SU-DHL-6 (cell line): ENCODE measurements at regions not wholly inside any gene's neighbourhood (a gene's known extent, or its start where the extent isn't known, plus 50 kb on each side); places are given as distances from the start of the nearest gene placed in this dataset.

ENCODE experiments used
- H2AFZ ChIP-seq: fragments of 200-600 bp; sonication (generic); 2 replicates; pipeline ENCODE4 v1.6.1; 2014; ENCODE audit warnings: low read depth, mild to moderate bottlenecking, moderate library complexity, mixed read lengths, antibody characterized with exemption, low read length; ENCODE audit not compliant: severe bottlenecking
- H3F3A ChIP-seq: fragments of 200-600 bp; shearing (Covaris generic); 2 replicates; pipeline ENCODE4 v1.6.0; 2016; ENCODE audit warnings: antibody characterized with exemption, mild to moderate bottlenecking; ENCODE audit not compliant: insufficient read depth
- H3K27ac ChIP-seq: fragments of 200-600 bp; sonication (generic); 2 replicates; pipeline ENCODE4 v1.5.1; 2016; ENCODE audit warnings: low read depth, mild to moderate bottlenecking, low read length, moderate library complexity, mixed read lengths
- H3K27me3 ChIP-seq: fragments of 200-600 bp; sonication (generic), shearing (Covaris generic); 2 replicates; pipeline ENCODE4 v1.6.0; 2014; ENCODE audit warnings: mild to moderate bottlenecking, low read length
- H3K36me3 ChIP-seq: fragments of 200-600 bp; sonication (generic); 2 replicates; pipeline ENCODE4 v1.6.1; 2014; ENCODE audit warnings: mild to moderate bottlenecking, low read length, mixed read lengths
- H3K4me2 ChIP-seq: fragments of 300-600, 200-600 bp; shearing (Covaris generic), sonication (generic); 2 replicates; pipeline ENCODE4 v1.6.0; 2014; ENCODE audit warnings: low read length, low read depth, mild to moderate bottlenecking; ENCODE audit not compliant: poor library complexity, severe bottlenecking
- H3K4me3 ChIP-seq: fragments of 200-600 bp; sonication (generic); 2 replicates; pipeline ENCODE4 v1.5.1; 2014; ENCODE audit warnings: antibody characterized with exemption, low read length, mild to moderate bottlenecking, mixed read lengths; ENCODE audit not compliant: insufficient read depth, poor library complexity, severe bottlenecking
- H3K79me2 ChIP-seq: fragments of 200-600 bp; sonication (generic); 2 replicates; pipeline ENCODE4 v1.6.1; 2014; ENCODE audit warnings: mild to moderate bottlenecking, low read length, moderate library complexity; ENCODE audit not compliant: insufficient read depth
- H3K9ac ChIP-seq: fragments of 200-600 bp; sonication (generic); 2 replicates; pipeline ENCODE4 v1.7.0; 2014; ENCODE audit warnings: mild to moderate bottlenecking, low read length
- H3K9me2 ChIP-seq: fragments of 200-600 bp; sonication (generic); replicated peaks from 2 replicates; pipeline ENCODE4 v1.6.1; 2014; ENCODE audit warnings: low read length; ENCODE audit not compliant: insufficient read depth
- H3K9me3 ChIP-seq: fragments of 200-600 bp; sonication (generic); 2 replicates; pipeline ENCODE4 v1.6.1; 2014; ENCODE audit warnings: low read length, mixed read lengths; ENCODE audit not compliant: insufficient read depth
- H4K20me1 ChIP-seq: fragments of 200-600 bp; sonication (generic); 2 replicates; pipeline ENCODE4 v1.6.1; 2014; ENCODE audit warnings: low read depth, mild to moderate bottlenecking, antibody characterized with exemption, low read length, moderate library complexity, mixed read lengths
- CTCF ChIP-seq: fragments of 200-600 bp; sonication (generic); IDR thresholded peaks from one replicate; pipeline ENCODE4 v1.5.1; 2017; ENCODE audit warnings: antibody characterized with exemption, mild to moderate bottlenecking, low read length, moderate library complexity; ENCODE audit not compliant: insufficient read depth, poor library complexity, severe bottlenecking
- EZH2phosphoT487 ChIP-seq: fragments of 200-600 bp; sonication (generic), shearing (Covaris generic); conservative IDR thresholded peaks from 2 replicates; pipeline ENCODE4 v1.6.1; 2018; ENCODE audit warnings: mild to moderate bottlenecking, antibody characterized with exemption, low read length, moderate library complexity, mixed read lengths

- no peaks in the 10 kb centered on the region for H3K79me2 ChIP-seq
- no peaks in the 10 kb centered on the region for H3K9me3 ChIP-seq
- H4K20me1 ChIP-seq = no peaks in the 10 kb centered on the region
- H3K9me2 ChIP-seq = no peaks in the 10 kb centered on the region
- no peak overlapping the region for H3K4me2 ChIP-seq
- H3K36me3 ChIP-seq = no peaks in the 10 kb centered on the region
- no peaks in the 10 kb centered on the region for H3F3A ChIP-seq
- TF ChIP-seq EZH2phosphoT487 (no peak), CTCF (no peak)
- no peak overlapping the region for H2AFZ ChIP-seq
- H3K27ac ChIP-seq = no peak overlapping the region
- no peak overlapping the region for H3K9ac ChIP-seq
- no peaks in the 10 kb centered on the region for H3K27me3 ChIP-seq
- no peak overlapping the region for H3K4me3 ChIP-seq
Measured at GRCh38 chr12:102302553-102302952, 104.9 kb upstream of the PMCH start.

GRCh38 chr12:102301547-102301946 lies 103.9 kb upstream of the PMCH start:
- Histone ChIP-seq H3K4me2 (no peak overlapping the region), H3K79me2 (no peaks in the 10 kb centered on the region), H3K27me3 (no peaks in the 10 kb centered on the region), H3K9me3 (no peaks in the 10 kb centered on the region), H3K36me3 (no peaks in the 10 kb centered on the region), H3K9ac (no peak overlapping the region), H3K4me3 (no peak overlapping the region), H3F3A (no peaks in the 10 kb centered on the region), H3K27ac (no peak overlapping the region), H2AFZ (no peak overlapping the region), H3K9me2 (no peaks in the 10 kb centered on the region), H4K20me1 (no peaks in the 10 kb centered on the region)
- TF ChIP-seq EZH2phosphoT487 = no peak
- TF ChIP-seq CTCF = no peak

GRCh38 chr12:102300824-102301461 lies 103.3 kb upstream of the PMCH start:
- H3K79me2 ChIP-seq = no peaks in the 10 kb centered on the region
- no peak overlapping the region for H3K9ac ChIP-seq
- no peak overlapping the region for H3K4me2 ChIP-seq
- H3K27ac ChIP-seq = no peak overlapping the region
- H2AFZ ChIP-seq = no peak overlapping the region
- no peaks in the 10 kb centered on the region for H3F3A ChIP-seq
- H3K27me3 ChIP-seq = no peaks in the 10 kb centered on the region
- H4K20me1 ChIP-seq = no peaks in the 10 kb centered on the region
- no peak overlapping the region for H3K4me3 ChIP-seq
- TF ChIP-seq CTCF (peak; percentile 31), EZH2phosphoT487 (no peak)
- H3K9me3 ChIP-seq = no peaks in the 10 kb centered on the region
- H3K36me3 ChIP-seq = no peaks in the 10 kb centered on the region
- H3K9me2 ChIP-seq = no peaks in the 10 kb centered on the region
